ENCODE measurements at regions not wholly inside any gene's neighbourhood (a gene's known extent, or its start where the extent isn't known, plus 50 kb on each side); places are given as distances from the start of the nearest gene placed in this dataset.

- in situ Hi-C loops (cut with MboI; ENCODE audit: low sequenced_read_pairs, unreplicated experiment): no loop called here
- no peak for DNase-seq (ENCODE audit: low spot score)
- no peak for TF ChIP-seq CTCF (IDR thresholded peaks at IDR 0.05; ENCODE audit: borderline replicate concordance, control extremely low read depth, extremely low read depth, insufficient read depth, missing control alignments)
These were observed 148.8 kb upstream of the MTAP start for GRCh38 chr9:21653589-21653988.

- DNase-seq (ENCODE audit: low spot score): no peak
- no peak for TF ChIP-seq CTCF (IDR thresholded peaks at IDR 0.05; ENCODE audit: borderline replicate concordance, control extremely low read depth, extremely low read depth, insufficient read depth, missing control alignments)
- in situ Hi-C loops (cut with MboI; ENCODE audit: low sequenced_read_pairs, unreplicated experiment): no loop called here
These were observed 145.4 kb upstream of the MTAP start for GRCh38 chr9:21656776-21657674.

DNA sequence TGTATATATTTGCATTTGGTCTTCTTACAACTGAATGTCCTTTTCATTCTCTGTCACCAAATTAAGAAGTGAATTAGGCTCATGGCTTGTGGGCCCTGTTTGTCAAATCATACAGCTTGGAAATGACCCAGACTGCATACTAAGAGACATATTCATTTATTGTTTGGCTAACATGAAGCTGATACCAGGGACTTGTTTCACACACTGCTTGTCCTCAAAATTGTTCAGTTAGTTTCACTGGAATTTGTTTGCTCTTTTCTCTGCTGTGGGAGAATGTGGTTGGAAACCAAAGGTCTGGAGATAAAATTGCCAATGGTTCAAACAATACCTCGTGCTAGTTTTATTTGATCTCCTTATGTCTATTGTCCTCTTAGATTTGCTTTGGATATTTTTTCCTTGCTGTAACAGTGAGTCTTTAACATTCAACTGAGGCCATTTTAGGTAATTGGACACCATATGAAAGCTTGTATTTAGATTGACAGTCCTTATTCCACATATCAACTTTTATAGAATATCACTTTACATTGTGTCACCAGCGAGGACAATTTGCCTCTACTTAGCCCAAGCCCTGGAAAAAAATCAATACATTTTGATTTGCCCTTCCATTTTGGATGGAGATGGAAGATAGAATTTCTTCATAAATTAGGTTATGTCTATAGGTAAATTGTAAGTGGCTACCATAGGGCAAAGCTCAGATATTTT, 144.3 kb upstream of the MTAP start:
- DNase-seq (ENCODE audit: low spot score): no peak
- no peak for TF ChIP-seq CTCF (IDR thresholded peaks at IDR 0.05; ENCODE audit: borderline replicate concordance, control extremely low read depth, extremely low read depth, insufficient read depth, missing control alignments)
- in situ Hi-C loops (cut with MboI; ENCODE audit: low sequenced_read_pairs, unreplicated experiment): no loop called here

- in situ Hi-C loops (cut with MboI; ENCODE audit: low sequenced_read_pairs, unreplicated experiment): no loop called here
- DNase-seq (ENCODE audit: low spot score): no peak
- no peak for TF ChIP-seq CTCF (IDR thresholded peaks at IDR 0.05; ENCODE audit: borderline replicate concordance, control extremely low read depth, extremely low read depth, insufficient read depth, missing control alignments)
These were observed 141.5 kb upstream of the MTAP start for GRCh38 chr9:21660976-21661375.

DNA sequence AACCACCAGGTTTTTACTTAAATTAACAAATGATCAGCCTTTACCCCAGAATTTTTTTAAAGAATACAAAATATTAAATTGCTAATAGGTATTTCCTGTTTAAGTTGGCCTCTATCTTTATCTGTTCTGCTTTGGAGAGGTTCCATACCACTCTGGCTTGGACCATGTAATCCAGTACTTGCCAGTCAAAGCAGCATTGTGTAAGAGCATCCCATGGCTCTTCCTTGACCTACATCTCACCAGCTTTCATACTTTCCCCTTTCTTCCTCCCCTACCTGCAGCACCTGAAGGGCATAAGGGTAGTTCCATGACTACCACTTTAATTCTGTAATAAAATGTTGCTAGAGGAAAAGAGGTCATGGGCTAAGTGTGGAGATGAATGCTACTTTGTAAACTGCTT, 140.8 kb upstream of the MTAP start:
- no peak for DNase-seq (ENCODE audit: low spot score)
- in situ Hi-C loops (cut with MboI; ENCODE audit: low sequenced_read_pairs, unreplicated experiment): no loop called here
- TF ChIP-seq CTCF (IDR thresholded peaks at IDR 0.05; ENCODE audit: borderline replicate concordance, control extremely low read depth, extremely low read depth, insufficient read depth, missing control alignments): no peak

GRCh38 chr9:21668516-21668915, 133.9 kb upstream of the MTAP start:
- no peak for DNase-seq (ENCODE audit: low spot score)
- in situ Hi-C loops (cut with MboI; ENCODE audit: low sequenced_read_pairs, unreplicated experiment): no loop called here
- TF ChIP-seq CTCF (IDR thresholded peaks at IDR 0.05; ENCODE audit: borderline replicate concordance, control extremely low read depth, extremely low read depth, insufficient read depth, missing control alignments): no peak
